GM12872 (cell line): ENCODE measurements at regions not wholly inside any gene's neighbourhood (a gene's known extent, or its start where the extent isn't known, plus 50 kb on each side); places are given as distances from the start of the nearest gene placed in this dataset.

Experiments
- CTCF ChIP-seq: IDR thresholded peaks from 3 replicates; pipeline ENCODE4 v1.5.1; 2011; ENCODE audit warnings: low read depth, mild to moderate bottlenecking, low read length, moderate library complexity; ENCODE audit not compliant: insufficient read depth

- no peak for TF ChIP-seq CTCF
Observed at GRCh38 chr1:229981736-229982135, 85.3 kb upstream of the GALNT2 start.

GRCh38 chr1:229984310-229984991 lies 82.6 kb upstream of the GALNT2 start:
- TF ChIP-seq CTCF = no peak

- TF ChIP-seq CTCF = no peak
Observed at GRCh38 chr1:229984992-229985612, 81.9 kb upstream of the GALNT2 start.

- no peak for TF ChIP-seq CTCF
Observed at GRCh38 chr1:229985613-229986010, 81.4 kb upstream of the GALNT2 start.

GRCh38 chr1:229986737-229987337 lies 80.2 kb upstream of the GALNT2 start:
- no peak for TF ChIP-seq CTCF

- TF ChIP-seq CTCF = no peak
Observed at GRCh38 chr1:229987953-229988352, 79.1 kb upstream of the GALNT2 start.

GRCh38 chr1:229988534-229988933 lies 78.5 kb upstream of the GALNT2 start:
- TF ChIP-seq CTCF = no peak
